Heart right ventricle (tissue), 16 donors: ENCODE measurements at regions not wholly inside any gene's neighbourhood (a gene's known extent, or its start where the extent isn't known, plus 50 kb on each side); places are given as distances from the start of the nearest gene placed in this dataset.

Experiments
- ATAC-seq, 8 donors: fragments of 200-7000 bp; cut with Tn5 transposase; one replicate each; pipeline ENCODE4 v1.9.1; 2020; ENCODE audit warnings: mild to moderate bottlenecking in 8 of 8, moderate library complexity in 8 of 8, moderate number of reproducible peaks in 1 of 8
- DNase-seq, 2 donors: peaks; one replicate each; pipeline ENCODE4 v3.0.0-alpha.2; 2020
- H3K27ac ChIP-seq, 10 donors: fragments of 200-600 bp; sonication (generic) in 2 of 10; one replicate each; pipeline versions ENCODE4 v1.5.0 to v1.8.0; 2020 to 2022; ENCODE audit warnings: mild to moderate bottlenecking in 3 of 10
- H3K27me3 ChIP-seq, 7 donors: fragments of 200-600 bp; one replicate each; pipeline ENCODE4 v1.8.0; 2021 to 2022; ENCODE audit warnings: mild to moderate bottlenecking in 2 of 7
- H3K36me3 ChIP-seq, 9 donors: fragments of 200-600 bp; sonication (generic) in 1 of 9; one replicate each; pipeline versions ENCODE4 v1.5.0 to v1.8.0; 2020 to 2022; ENCODE audit warnings: mild to moderate bottlenecking in 2 of 9
- H3K4me1 ChIP-seq, 9 donors: fragments of 200-600 bp; sonication (generic) in 1 of 9; one replicate each; pipeline versions ENCODE4 v1.5.0 to v1.8.0; 2020 to 2022; ENCODE audit warnings: mild to moderate bottlenecking in 4 of 9
- H3K4me3 ChIP-seq, 10 donors: fragments of 200-600 bp; sonication (generic) in 2 of 10; one replicate each; pipeline versions ENCODE4 v1.5.0 to v1.8.0; 2020 to 2022; ENCODE audit warnings: mild to moderate bottlenecking in 7 of 10, moderate library complexity in 2 of 10
- H3K9me3 ChIP-seq, 11 donors: fragments of 200-600 bp in 10 of 11; sonication (generic) in 2 of 11; one replicate each; pipeline versions ENCODE4 v1.5.0 to v1.8.0; 2013 to 2022; ENCODE audit warnings: mild to moderate bottlenecking in 2 of 11, control low read depth in 1 of 11, moderate library complexity in 1 of 11
- CTCF ChIP-seq, 9 donors: fragments of 200-600 bp; sonication (generic) in 2 of 9; IDR thresholded peaks; one replicate each; pipeline versions ENCODE4 v1.5.0 to v1.8.0; 2021 to 2022; ENCODE audit warnings: antibody characterized with exemption in 9 of 9, mild to moderate bottlenecking in 5 of 9, moderate library complexity in 1 of 9
- WGBS, 2 donors: extraction: QIAGEN DNeasy Blood & Tissue Kit; methylation state at CpG; one replicate each; pipeline ENCODE4 v1.1.7; 2013; ENCODE audit warnings: inconsistent platforms in 1 of 2; 5-methylcytosine and 5-hydroxymethylcytosine counted together
- intact Hi-C, 10 donors: fragments of 100-400 bp; cut with DNase I; formaldehyde crosslinking; loops; one replicate each; pipeline versions ENCODE4 v1.11.1 to v1.14.2; 2022
- donor health status: Arrhythmogenic right ventricular cardiomyopathy.
- donor health status: ischemic (EF 13 %, LVEDD 7.1; RV severe dilation, severe dysfunction).
- donor health status: healthy with polysubstance abuse.
- donor health status: DM: no; HTN: yes; CAD: no.
- donor health status: DM: no; HTN: no; CAD: no.
- donor health status: ischemic (EF 25% LVEDD 6.9; RV normal size, moderate dysfunction).
- donor health status: ischemic (EF 25% LVEDD 5.7; RV mildly dilated, moderate dysfunction).
- donor health status: healthy.
- donor health status: DM: yes; HTN: yes; CAD: no.
- donor health status: Ischemic cardiomyopathy.
- donor health status: ischemic (EF 35%, LVEDD 5.7; RV mildly dilated, moderate dysfunction).
- donor health status: nonischemic (EF 11% LVEDD 7.7; RV severe dilation, severe dysfunction).
- donor health status: DM: yes; HTN: yes; CAD: no.
- donor health status: PGD.
- donor health status: ischemic (EF 29% LVEDD 5.4; RV normal size, mild dysfunction).
- donor health status: nonischemic (EF 23%, LVEDD 6.1; RV moderate dilation, normal function).

GRCh38 chr14:86388216-86388615 is 858.3 kb downstream of the FLRT2 start:
- intact Hi-C loops: no loop called here
- WGBS, 2 donors: 83 to 88% methylated on average over 3 of the region's 3 CpGs
- Histone ChIP-seq H3K27ac (no peak overlapping the region), H3K27me3 (no peaks in the 10 kb centered on the region), H3K4me3 (no peak overlapping the region), H3K9me3 (peaks cover 0 to 18% (median 0%) of the 10 kb centered on the region in 11 donors), H3K36me3 (no peaks in the 10 kb centered on the region), H3K4me1 (no peaks in the 10 kb centered on the region)
- no peak for TF ChIP-seq CTCF (IDR thresholded peaks at IDR 0.05)
- no peak for ATAC-seq
- no peak for DNase-seq

- 65 to 71% methylated on average over 1 of the region's 1 CpG for WGBS, 2 donors
- intact Hi-C loops: no loop called here
Measured at GRCh38 chr14:86373886-86374285, 843.9 kb downstream of the FLRT2 start.

GRCh38 chr14:86372402-86372801 is 842.5 kb downstream of the FLRT2 start:
- H3K4me3 ChIP-seq: no peak overlapping the region
- no peaks in the 10 kb centered on the region for H3K27me3 ChIP-seq
- no peak overlapping the region for H3K27ac ChIP-seq
- no peaks in the 10 kb centered on the region for H3K36me3 ChIP-seq
- DNase-seq: no peak
- intact Hi-C loops: no loop called here
- TF ChIP-seq CTCF (IDR thresholded peaks at IDR 0.05): no peak
- H3K4me1 ChIP-seq: no peaks in the 10 kb centered on the region
- H3K9me3 ChIP-seq: peaks cover 0 to 11% (median 4%) of the 10 kb centered on the region in 11 donors
- no peak for ATAC-seq
- WGBS, 2 donors: 97 to 100% methylated on average over 1 of the region's 1 CpG

More at GRCh38 chr14:86373886-86374285, 843.9 kb downstream of the FLRT2 start:
- Histone ChIP-seq H3K36me3 (no peaks in the 10 kb centered on the region), H3K4me3 (no peak overlapping the region), H3K9me3 (peaks cover 0 to 11% (median 4%) of the 10 kb centered on the region in 11 donors), H3K27ac (no peak overlapping the region), H3K4me1 (no peaks in the 10 kb centered on the region), H3K27me3 (no peaks in the 10 kb centered on the region)
- ATAC-seq (no peak), DNase-seq (no peak)
- TF ChIP-seq CTCF (IDR thresholded peaks at IDR 0.05): no peak

GRCh38 chr14:86364634-86365033 is 834.7 kb downstream of the FLRT2 start:
- Histone ChIP-seq H3K4me1 (no peaks in the 10 kb centered on the region), H3K36me3 (no peaks in the 10 kb centered on the region), H3K27ac (no peak overlapping the region), H3K27me3 (no peaks in the 10 kb centered on the region), H3K4me3 (no peak overlapping the region), H3K9me3 (no peaks in the 10 kb centered on the region)
- intact Hi-C loops: no loop called here
- ATAC-seq (no peak), DNase-seq (no peak)
- TF ChIP-seq CTCF (IDR thresholded peaks at IDR 0.05): no peak
- WGBS, 2 donors: 82 to 99% methylated on average over 4 of the region's 4 CpGs
